HL-60 (cell line): ENCODE measurements at regions not wholly inside any gene's neighbourhood (a gene's known extent, or its start where the extent isn't known, plus 50 kb on each side); places are given as distances from the start of the nearest gene placed in this dataset.
"Not testable (repeated sequence)": the region's sequence is repeated elsewhere in the genome, so short reads cannot be mapped to it uniquely, and the experiment has no call there.

ENCODE experiments used
- POLR2AphosphoS5 ChIP-seq: IDR thresholded peaks from 2 replicates; pipeline ENCODE4 v1.6.1; 2012; ENCODE audit warnings: low read depth
- SPI1 ChIP-seq: IDR thresholded peaks from 2 replicates; pipeline ENCODE4 v1.6.1; 2012; ENCODE audit warnings: low read depth, mild to moderate bottlenecking, borderline replicate concordance
- TF ChIP-seq, protein P1 (sequence below): IDR thresholded peaks from one replicate; pipeline ENCODE4 v1.5.1; 2011; ENCODE audit warnings: low read length, control low read depth, inconsistent platforms; ENCODE audit not compliant: insufficient read depth
- TF ChIP-seq, protein P2 (sequence below): IDR thresholded peaks from 2 replicates; pipeline ENCODE4 v1.6.1; 2012; ENCODE audit warnings: low read depth; ENCODE audit not compliant: insufficient replicate concordance

DNA sequence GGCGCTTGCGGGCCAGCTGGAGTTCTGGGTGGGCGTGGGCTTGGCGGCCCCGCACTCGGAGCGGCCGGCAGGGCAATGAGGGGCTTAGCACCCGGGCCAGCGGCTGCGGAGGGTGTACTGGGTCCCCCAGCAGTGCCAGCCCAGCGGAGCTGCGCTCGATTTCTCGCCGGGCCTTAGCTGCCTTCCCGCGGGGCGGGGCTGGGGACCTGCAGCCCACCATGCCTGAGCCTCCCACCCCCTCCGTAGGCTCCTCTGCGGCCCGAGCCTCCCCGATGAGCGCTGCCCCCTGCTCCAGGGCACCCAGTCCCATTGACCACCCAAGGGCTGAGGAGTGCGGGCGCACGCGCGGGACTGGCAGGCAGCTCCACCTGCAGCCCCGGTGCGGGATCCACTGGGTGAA lies 827.6 kb downstream of the PLOD2 start:
- TF ChIP-seq, protein P1, sequence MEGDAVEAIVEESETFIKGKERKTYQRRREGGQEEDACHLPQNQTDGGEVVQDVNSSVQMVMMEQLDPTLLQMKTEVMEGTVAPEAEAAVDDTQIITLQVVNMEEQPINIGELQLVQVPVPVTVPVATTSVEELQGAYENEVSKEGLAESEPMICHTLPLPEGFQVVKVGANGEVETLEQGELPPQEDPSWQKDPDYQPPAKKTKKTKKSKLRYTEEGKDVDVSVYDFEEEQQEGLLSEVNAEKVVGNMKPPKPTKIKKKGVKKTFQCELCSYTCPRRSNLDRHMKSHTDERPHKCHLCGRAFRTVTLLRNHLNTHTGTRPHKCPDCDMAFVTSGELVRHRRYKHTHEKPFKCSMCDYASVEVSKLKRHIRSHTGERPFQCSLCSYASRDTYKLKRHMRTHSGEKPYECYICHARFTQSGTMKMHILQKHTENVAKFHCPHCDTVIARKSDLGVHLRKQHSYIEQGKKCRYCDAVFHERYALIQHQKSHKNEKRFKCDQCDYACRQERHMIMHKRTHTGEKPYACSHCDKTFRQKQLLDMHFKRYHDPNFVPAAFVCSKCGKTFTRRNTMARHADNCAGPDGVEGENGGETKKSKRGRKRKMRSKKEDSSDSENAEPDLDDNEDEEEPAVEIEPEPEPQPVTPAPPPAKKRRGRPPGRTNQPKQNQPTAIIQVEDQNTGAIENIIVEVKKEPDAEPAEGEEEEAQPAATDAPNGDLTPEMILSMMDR: not testable (repeated sequence)
- TF ChIP-seq POLR2AphosphoS5, SPI1: not testable (repeated sequence)
- TF ChIP-seq, protein P2, sequence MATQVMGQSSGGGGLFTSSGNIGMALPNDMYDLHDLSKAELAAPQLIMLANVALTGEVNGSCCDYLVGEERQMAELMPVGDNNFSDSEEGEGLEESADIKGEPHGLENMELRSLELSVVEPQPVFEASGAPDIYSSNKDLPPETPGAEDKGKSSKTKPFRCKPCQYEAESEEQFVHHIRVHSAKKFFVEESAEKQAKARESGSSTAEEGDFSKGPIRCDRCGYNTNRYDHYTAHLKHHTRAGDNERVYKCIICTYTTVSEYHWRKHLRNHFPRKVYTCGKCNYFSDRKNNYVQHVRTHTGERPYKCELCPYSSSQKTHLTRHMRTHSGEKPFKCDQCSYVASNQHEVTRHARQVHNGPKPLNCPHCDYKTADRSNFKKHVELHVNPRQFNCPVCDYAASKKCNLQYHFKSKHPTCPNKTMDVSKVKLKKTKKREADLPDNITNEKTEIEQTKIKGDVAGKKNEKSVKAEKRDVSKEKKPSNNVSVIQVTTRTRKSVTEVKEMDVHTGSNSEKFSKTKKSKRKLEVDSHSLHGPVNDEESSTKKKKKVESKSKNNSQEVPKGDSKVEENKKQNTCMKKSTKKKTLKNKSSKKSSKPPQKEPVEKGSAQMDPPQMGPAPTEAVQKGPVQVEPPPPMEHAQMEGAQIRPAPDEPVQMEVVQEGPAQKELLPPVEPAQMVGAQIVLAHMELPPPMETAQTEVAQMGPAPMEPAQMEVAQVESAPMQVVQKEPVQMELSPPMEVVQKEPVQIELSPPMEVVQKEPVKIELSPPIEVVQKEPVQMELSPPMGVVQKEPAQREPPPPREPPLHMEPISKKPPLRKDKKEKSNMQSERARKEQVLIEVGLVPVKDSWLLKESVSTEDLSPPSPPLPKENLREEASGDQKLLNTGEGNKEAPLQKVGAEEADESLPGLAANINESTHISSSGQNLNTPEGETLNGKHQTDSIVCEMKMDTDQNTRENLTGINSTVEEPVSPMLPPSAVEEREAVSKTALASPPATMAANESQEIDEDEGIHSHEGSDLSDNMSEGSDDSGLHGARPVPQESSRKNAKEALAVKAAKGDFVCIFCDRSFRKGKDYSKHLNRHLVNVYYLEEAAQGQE: not testable (repeated sequence)
